Parathyroid adenoma (tissue), 2 donors: ENCODE measurements at regions not wholly inside any gene's neighbourhood (a gene's known extent, or its start where the extent isn't known, plus 50 kb on each side); places are given as distances from the start of the nearest gene placed in this dataset.

ENCODE experiments used
- H2AFZ ChIP-seq: fragments of 300-600 bp; sonication (generic); one replicate; pipeline ENCODE4 v1.7.0; 2017; ENCODE audit warnings: antibody characterized with exemption, mild to moderate bottlenecking
- H3K27ac ChIP-seq: fragments of 300-600 bp; sonication (generic); one replicate; pipeline ENCODE4 v1.7.0; 2017
- H3K27me3 ChIP-seq: fragments of 300-600 bp; sonication (generic); one replicate; pipeline ENCODE4 v1.7.0; 2017; ENCODE audit warnings: low read length; ENCODE audit not compliant: control insufficient read depth, insufficient read depth
- H3K36me3 ChIP-seq: fragments of 300-600 bp; sonication (generic); one replicate; pipeline ENCODE4 v1.7.0; 2017; ENCODE audit warnings: low read length; ENCODE audit not compliant: control insufficient read depth, insufficient read depth
- H3K4me1 ChIP-seq: fragments of 300-600 bp; sonication (generic); one replicate; pipeline ENCODE4 v1.7.0; 2017; ENCODE audit warnings: control low read depth
- H3K4me2 ChIP-seq: fragments of 300-600 bp; sonication (generic); one replicate; pipeline ENCODE4 v1.7.0; 2017; ENCODE audit warnings: low read length
- H3K4me3 ChIP-seq: fragments of 300-600 bp; sonication (generic); one replicate; pipeline ENCODE4 v1.7.0; 2017; ENCODE audit warnings: low read depth, low read length
- H3K79me2 ChIP-seq: fragments of 300-600 bp; sonication (generic); one replicate; pipeline ENCODE4 v1.7.0; 2017; ENCODE audit warnings: control low read depth
- H3K9ac ChIP-seq: fragments of 300-600 bp; sonication (generic); one replicate; pipeline ENCODE4 v1.7.0; 2017; ENCODE audit warnings: mild to moderate bottlenecking
- H3K9me3 ChIP-seq: fragments of 300-600 bp; sonication (generic); one replicate; pipeline ENCODE4 v1.7.0; 2017; ENCODE audit warnings: low read length; ENCODE audit not compliant: control insufficient read depth
- TF ChIP-seq, protein P1 (sequence below): fragments of 300-600 bp; sonication (generic); IDR thresholded peaks from one replicate; pipeline ENCODE4 v1.7.0; 2017; ENCODE audit warnings: antibody characterized with exemption, mild to moderate bottlenecking
- donor health status: primary hyperparathyroidism.

DNA sequence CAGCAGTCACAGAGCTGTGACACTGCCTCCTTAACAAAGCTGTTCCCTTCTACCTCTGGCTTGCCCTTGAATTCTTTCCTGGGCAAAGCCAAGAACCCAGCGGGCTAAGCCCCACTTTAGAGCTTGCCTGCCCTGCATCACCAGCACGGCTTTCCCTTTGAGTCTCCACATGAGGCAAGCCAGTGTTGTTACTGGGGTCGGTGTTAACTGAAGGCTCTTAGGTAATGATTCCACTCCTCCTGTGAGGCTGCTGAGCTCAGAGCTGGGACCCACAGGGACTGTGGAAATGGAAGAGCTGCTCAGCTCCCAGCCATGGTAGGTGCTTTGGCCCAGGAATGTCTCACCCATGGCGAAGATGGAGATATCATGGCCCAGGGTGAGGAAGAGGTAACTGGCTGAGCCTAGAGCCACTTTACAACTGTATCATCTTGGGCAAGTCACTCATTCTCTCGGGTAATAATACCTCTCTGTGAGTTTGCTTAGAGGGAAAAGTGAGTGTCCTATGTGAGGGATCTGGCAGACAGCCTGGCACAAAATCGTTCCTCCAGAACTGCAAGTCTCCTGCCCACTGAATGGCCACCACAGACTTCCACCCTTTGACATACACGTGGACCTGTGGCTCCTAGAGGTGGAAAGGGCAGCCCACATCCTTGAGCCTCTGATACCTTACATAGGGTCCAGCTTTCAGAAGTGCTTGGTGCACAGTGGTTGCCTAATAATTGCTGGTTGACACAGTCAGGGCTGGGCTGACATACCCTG lies 654.1 kb downstream of the PTPRU start:
- no peaks in the 10 kb centered on the region for H3K27me3 ChIP-seq
- no peak overlapping the region for H3K27ac ChIP-seq
- H2AFZ ChIP-seq = no peak overlapping the region
- no peak overlapping the region for H3K4me2 ChIP-seq
- H3K9ac ChIP-seq = no peak overlapping the region
- TF ChIP-seq, protein P1, sequence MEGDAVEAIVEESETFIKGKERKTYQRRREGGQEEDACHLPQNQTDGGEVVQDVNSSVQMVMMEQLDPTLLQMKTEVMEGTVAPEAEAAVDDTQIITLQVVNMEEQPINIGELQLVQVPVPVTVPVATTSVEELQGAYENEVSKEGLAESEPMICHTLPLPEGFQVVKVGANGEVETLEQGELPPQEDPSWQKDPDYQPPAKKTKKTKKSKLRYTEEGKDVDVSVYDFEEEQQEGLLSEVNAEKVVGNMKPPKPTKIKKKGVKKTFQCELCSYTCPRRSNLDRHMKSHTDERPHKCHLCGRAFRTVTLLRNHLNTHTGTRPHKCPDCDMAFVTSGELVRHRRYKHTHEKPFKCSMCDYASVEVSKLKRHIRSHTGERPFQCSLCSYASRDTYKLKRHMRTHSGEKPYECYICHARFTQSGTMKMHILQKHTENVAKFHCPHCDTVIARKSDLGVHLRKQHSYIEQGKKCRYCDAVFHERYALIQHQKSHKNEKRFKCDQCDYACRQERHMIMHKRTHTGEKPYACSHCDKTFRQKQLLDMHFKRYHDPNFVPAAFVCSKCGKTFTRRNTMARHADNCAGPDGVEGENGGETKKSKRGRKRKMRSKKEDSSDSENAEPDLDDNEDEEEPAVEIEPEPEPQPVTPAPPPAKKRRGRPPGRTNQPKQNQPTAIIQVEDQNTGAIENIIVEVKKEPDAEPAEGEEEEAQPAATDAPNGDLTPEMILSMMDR = no peak
- H3K36me3 ChIP-seq = no peaks in the 10 kb centered on the region
- no peaks in the 10 kb centered on the region for H3K4me1 ChIP-seq
- no peak overlapping the region for H3K4me3 ChIP-seq
- no peaks in the 10 kb centered on the region for H3K79me2 ChIP-seq
- H3K9me3 ChIP-seq = no peaks in the 10 kb centered on the region

DNA sequence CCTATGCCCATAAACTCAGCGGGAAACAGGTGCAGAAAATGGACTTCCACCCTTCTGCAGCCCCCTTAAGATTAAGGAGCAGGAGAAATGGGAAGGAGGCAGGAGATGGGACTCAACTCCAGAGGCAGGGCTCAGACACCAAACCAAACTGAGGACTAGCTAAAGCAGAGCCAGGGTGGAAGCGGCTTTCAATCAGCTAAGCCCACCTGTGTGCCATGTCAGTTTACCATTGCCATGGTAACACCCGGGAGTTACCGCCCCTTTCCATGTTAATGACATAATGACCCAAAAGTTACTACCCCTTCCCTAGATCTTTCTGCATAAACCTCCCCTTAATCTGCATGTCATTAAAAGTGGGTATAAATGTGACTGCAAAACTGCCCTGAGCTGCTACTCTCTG lies 653.5 kb downstream of the PTPRU start:
- TF ChIP-seq, protein P1 = no peak
- H3K27me3 ChIP-seq = no peaks in the 10 kb centered on the region
- no peak overlapping the region for H3K4me2 ChIP-seq
- H3K79me2 ChIP-seq = no peaks in the 10 kb centered on the region
- H3K4me1 ChIP-seq = no peaks in the 10 kb centered on the region
- no peak overlapping the region for H3K27ac ChIP-seq
- no peak overlapping the region for H3K9ac ChIP-seq
- H3K9me3 ChIP-seq = no peaks in the 10 kb centered on the region
- no peak overlapping the region for H2AFZ ChIP-seq
- no peaks in the 10 kb centered on the region for H3K36me3 ChIP-seq
- H3K4me3 ChIP-seq = no peak overlapping the region

DNA sequence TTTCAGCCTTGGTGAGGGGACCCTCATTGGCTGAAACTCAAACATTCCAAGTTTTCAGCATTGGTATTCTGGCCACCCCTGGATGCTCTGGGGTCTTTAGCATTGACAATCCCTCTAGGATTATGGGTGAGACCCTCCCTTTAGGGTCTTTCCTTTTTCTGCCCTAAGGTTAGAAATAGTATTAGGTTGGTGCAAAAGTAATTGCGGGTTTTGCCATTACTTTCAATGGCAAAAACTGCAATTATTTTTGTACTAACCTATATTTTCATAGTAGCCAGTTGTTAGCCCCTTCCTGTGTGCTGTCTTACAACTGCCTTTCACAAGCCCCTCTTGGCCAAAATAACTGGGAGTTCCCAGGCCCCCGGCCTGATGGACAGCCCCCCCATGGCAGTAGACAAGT lies 648.4 kb downstream of the PTPRU start:
- no peak overlapping the region for H3K9ac ChIP-seq
- no peaks in the 10 kb centered on the region for H3K27me3 ChIP-seq
- H3K27ac ChIP-seq = no peak overlapping the region

DNA sequence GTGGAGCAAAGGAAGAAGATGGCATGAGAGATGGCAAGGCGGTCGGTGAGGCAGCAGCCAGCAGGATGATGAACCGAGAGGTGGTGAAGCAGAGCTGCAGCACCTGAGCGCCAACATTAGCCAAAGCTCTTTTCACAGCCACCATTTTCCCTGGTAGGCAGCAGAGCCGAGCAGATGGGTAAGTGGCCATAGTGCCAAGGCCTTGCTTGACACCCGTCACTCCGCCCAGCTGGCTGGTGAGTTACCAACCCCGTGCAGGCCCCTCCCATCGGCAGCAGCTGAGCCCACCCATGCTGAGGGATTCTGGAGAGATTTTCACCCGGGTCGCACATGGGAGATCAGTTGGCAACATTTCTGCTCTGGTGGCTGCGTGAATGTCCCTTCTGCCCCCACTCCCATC lies 647.7 kb downstream of the PTPRU start:
- Histone ChIP-seq H3K9me3 (no peaks in the 10 kb centered on the region), H3K36me3 (no peaks in the 10 kb centered on the region), H3K9ac (no peak overlapping the region), H3K4me2 (no peak overlapping the region), H2AFZ (no peak overlapping the region), H3K27ac (no peak overlapping the region), H3K79me2 (no peaks in the 10 kb centered on the region), H3K4me3 (no peak overlapping the region), H3K4me1 (no peaks in the 10 kb centered on the region), H3K27me3 (no peaks in the 10 kb centered on the region)
- TF ChIP-seq, protein P1 = no peak

More for the DNA sequence above, 648.4 kb downstream of the PTPRU start:
- no peaks in the 10 kb centered on the region for H3K4me1 ChIP-seq
- no peak overlapping the region for H3K4me3 ChIP-seq
- H3K79me2 ChIP-seq = no peaks in the 10 kb centered on the region
- H3K9me3 ChIP-seq = no peaks in the 10 kb centered on the region
- no peak overlapping the region for H2AFZ ChIP-seq
- no peak overlapping the region for H3K4me2 ChIP-seq
- TF ChIP-seq, protein P1 = no peak
- H3K36me3 ChIP-seq = no peaks in the 10 kb centered on the region

DNA sequence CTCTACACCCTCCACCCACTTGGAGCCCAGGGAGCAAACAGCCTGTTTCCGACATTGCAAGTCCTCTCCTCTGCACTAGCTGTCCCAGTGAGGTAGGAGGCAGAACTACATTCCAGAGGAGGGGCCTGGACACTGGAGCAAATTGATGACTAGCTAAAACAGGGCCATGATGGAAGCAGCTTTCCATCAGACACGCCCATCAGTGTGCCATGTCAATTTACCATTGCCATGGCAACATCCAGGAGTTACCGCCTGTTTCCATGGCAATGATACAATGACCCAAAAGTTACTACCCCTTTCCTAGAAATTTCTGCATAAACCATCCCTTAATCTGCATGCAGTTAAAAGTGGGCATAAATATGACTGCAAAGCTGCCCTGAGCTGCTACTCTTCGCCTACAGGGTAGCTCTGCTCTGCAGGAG lies 647.1 kb downstream of the PTPRU start:
- no peak overlapping the region for H3K4me2 ChIP-seq
- no peak overlapping the region for H3K9ac ChIP-seq
- H3K27me3 ChIP-seq = no peaks in the 10 kb centered on the region
- H2AFZ ChIP-seq = no peak overlapping the region
- TF ChIP-seq, protein P1 = no peak
- no peaks in the 10 kb centered on the region for H3K79me2 ChIP-seq
- H3K27ac ChIP-seq = no peak overlapping the region
- no peak overlapping the region for H3K4me3 ChIP-seq
- H3K4me1 ChIP-seq = no peaks in the 10 kb centered on the region
- no peaks in the 10 kb centered on the region for H3K9me3 ChIP-seq
- no peaks in the 10 kb centered on the region for H3K36me3 ChIP-seq
